ENCODE measurements at regions not wholly inside any gene's neighbourhood (a gene's known extent, or its start where the extent isn't known, plus 50 kb on each side); places are given as distances from the start of the nearest gene placed in this dataset.
A peak's percentile ranks its signal among the peaks of the same experiment; 100 is the strongest.

DNA sequence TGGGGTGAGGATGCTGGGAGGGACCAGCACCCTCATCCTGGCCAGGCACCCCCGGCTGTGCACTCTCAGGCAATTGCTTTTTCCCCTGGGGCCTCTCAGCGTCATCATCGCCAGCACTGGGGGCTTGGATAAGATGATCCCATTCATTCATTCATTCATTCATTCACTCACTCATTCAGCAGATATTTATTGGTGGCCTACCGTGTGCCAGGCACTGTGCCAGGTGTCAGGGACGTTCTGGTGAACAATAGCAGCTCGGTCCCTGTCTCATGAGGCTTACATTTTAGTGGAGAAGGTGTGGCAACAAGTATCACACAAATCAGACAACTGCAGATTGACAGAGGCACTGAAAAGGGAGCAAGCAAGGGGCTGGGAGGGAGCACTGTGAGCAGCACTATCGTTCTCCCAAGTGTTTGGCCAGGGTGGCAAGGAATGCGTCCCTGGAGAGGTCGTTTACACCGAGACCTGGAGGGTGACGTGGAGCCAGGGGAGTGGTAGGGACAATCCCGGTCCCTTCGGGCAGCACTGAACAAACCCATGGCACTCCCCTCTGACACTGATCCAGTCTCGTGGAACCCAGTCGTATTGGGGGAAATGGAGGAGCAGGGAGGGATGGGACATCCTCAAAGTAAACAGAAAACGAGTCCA, 124.1 kb downstream of the PAPOLA start:
- peak in 1 of 2 donors; percentile 19 for DNase-seq (ENCODE audit: low spot score in 2 of 2)
- no peaks in the 10 kb centered on the region for H3K4me1 ChIP-seq
- no peak overlapping the region for H3K27ac ChIP-seq
- intact Hi-C loops (cut with DNase I): no loop called here
- no peaks in the 10 kb centered on the region for H3K36me3 ChIP-seq
- H3K4me3 ChIP-seq: no peak overlapping the region
- no peaks in the 10 kb centered on the region for H3K27me3 ChIP-seq
- no peaks in the 10 kb centered on the region for H3K9me3 ChIP-seq
- TF ChIP-seq, protein P1, sequence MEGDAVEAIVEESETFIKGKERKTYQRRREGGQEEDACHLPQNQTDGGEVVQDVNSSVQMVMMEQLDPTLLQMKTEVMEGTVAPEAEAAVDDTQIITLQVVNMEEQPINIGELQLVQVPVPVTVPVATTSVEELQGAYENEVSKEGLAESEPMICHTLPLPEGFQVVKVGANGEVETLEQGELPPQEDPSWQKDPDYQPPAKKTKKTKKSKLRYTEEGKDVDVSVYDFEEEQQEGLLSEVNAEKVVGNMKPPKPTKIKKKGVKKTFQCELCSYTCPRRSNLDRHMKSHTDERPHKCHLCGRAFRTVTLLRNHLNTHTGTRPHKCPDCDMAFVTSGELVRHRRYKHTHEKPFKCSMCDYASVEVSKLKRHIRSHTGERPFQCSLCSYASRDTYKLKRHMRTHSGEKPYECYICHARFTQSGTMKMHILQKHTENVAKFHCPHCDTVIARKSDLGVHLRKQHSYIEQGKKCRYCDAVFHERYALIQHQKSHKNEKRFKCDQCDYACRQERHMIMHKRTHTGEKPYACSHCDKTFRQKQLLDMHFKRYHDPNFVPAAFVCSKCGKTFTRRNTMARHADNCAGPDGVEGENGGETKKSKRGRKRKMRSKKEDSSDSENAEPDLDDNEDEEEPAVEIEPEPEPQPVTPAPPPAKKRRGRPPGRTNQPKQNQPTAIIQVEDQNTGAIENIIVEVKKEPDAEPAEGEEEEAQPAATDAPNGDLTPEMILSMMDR (IDR thresholded peaks at IDR 0.05): no peak

DNA sequence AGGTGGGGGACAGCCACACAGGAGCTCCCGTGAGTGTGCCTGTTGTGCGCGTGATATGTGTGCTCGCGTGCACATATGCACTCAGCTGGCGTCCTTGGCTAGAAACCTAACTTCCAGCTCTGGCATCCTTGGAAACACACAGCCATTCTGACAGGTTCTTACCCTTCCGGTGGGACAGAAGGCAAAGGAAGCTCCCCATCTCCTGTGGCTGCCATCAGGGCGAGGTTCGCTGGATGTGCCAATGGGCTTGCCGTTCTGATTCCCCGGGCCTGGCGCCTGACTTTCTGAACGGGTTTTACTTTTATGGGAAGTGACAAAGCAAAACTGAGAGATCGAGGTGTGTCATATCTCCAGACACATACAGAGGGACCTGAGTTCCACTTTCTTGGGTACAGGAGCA, 124.7 kb downstream of the PAPOLA start:
- H3K4me1 ChIP-seq: no peaks in the 10 kb centered on the region
- no peaks in the 10 kb centered on the region for H3K36me3 ChIP-seq
- no peak overlapping the region for H3K27ac ChIP-seq
- TF ChIP-seq, protein P1 (IDR thresholded peaks at IDR 0.05): no peak
- intact Hi-C loops (cut with DNase I): no loop called here
- peak in 1 of 2 donors; percentile 47 for DNase-seq (ENCODE audit: low spot score in 2 of 2)
- H3K27me3 ChIP-seq: no peaks in the 10 kb centered on the region
- H3K9me3 ChIP-seq: no peaks in the 10 kb centered on the region
- H3K4me3 ChIP-seq: no peak overlapping the region

DNA sequence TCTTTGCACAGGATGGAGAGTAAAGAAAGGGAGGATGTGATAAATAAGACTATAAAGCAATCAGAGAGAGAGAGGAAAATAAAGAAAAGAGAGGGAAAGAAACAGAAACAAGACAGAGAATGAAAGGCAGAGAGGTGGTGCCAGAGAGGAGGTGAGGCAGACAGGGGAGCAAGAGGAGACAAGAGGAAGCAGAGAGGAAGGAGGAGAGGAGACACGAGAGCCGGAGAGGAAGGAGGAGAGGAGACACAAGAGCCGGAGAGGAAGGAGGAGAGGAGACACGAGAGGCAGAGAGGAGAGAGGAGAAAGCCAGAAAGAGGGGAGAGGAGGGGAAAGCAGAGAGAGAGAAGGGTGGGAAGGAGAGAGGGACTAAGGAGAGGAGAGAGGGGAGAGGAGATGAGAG, 125.2 kb downstream of the PAPOLA start:
- H3K9me3 ChIP-seq: no peaks in the 10 kb centered on the region
- no peak overlapping the region for H3K27ac ChIP-seq
- intact Hi-C loops (cut with DNase I): no loop called here
- no peak overlapping the region for H3K4me3 ChIP-seq
- TF ChIP-seq, protein P1 (IDR thresholded peaks at IDR 0.05): no peak
- DNase-seq (ENCODE audit: low spot score in 2 of 2): no peak
- no peaks in the 10 kb centered on the region for H3K4me1 ChIP-seq
- no peaks in the 10 kb centered on the region for H3K27me3 ChIP-seq
- H3K36me3 ChIP-seq: no peaks in the 10 kb centered on the region

GRCh38 chr14:96627811-96628775, 125.9 kb downstream of the PAPOLA start:
- Histone ChIP-seq H3K36me3 (no peaks in the 10 kb centered on the region), H3K9me3 (no peaks in the 10 kb centered on the region), H3K4me1 (no peaks in the 10 kb centered on the region), H3K4me3 (no peak overlapping the region), H3K27ac (no peak overlapping the region), H3K27me3 (no peaks in the 10 kb centered on the region)
- intact Hi-C loops (cut with DNase I): no loop called here
- TF ChIP-seq, protein P1 (IDR thresholded peaks at IDR 0.05): no peak
- DNase-seq (ENCODE audit: low spot score in 2 of 2): peak in 1 of 2 donors; percentile 31

DNA sequence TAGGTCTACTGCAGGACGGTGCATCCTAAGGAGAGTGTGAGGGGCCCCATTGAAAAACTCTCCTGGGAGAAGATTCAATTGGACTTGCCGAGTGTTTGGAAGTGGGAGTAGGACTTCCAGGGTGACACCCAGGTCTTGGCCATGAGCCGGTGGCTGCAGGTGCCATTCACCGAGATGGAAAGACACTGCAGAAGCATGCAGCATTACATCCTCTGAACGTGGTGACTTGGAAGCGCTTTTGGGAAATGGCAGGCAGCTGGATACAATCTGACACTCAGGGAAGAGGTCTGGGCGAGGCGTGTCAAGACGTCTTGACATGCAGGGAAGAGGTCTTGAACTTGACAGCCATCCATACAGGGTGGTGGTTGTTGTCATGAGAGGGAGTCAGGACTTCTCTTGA, 126.9 kb downstream of the PAPOLA start:
- Histone ChIP-seq H3K36me3 (no peaks in the 10 kb centered on the region), H3K4me1 (no peaks in the 10 kb centered on the region), H3K27me3 (no peaks in the 10 kb centered on the region), H3K4me3 (no peak overlapping the region), H3K9me3 (no peaks in the 10 kb centered on the region), H3K27ac (no peak overlapping the region)
- no peak for DNase-seq (ENCODE audit: low spot score in 2 of 2)
- intact Hi-C loops (cut with DNase I): no loop called here
- TF ChIP-seq, protein P1 (IDR thresholded peaks at IDR 0.05): no peak

All from ascending aorta (tissue), 2 donors.